OCI-M1 (cell line): ENCODE measurements at regions not wholly inside any gene's neighbourhood (a gene's known extent, or its start where the extent isn't known, plus 50 kb on each side); places are given as distances from the start of the nearest gene placed in this dataset.
"Not testable (repeated sequence)": the region's sequence is repeated elsewhere in the genome, so short reads cannot be mapped to it uniquely, and the experiment has no call there.

ENCODE experiments used
- DNase-seq: peaks from one replicate; lab custom pipeline; 2025; lab: John Stamatoyannopoulos, UW

DNA sequence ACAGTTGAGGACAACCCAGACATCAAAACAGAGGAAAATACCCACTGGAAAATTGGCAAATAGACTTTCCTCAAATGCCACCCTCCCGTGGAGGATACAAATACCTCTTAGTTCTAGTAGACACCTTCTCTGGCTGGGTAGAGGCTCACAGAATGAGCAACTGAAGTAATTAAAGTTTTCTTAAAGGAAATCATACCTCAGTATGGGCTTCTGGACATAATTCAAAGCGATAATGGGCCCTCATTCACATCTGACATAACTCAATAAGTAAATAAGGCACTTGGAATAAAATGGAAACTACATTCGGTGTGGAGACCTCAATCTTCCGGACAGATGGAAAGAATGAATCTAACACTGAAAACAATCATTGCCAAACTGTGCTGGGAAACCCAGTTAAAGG is 115.2 kb upstream of the PLCL2 start:
- DNase-seq: no peak

DNA sequence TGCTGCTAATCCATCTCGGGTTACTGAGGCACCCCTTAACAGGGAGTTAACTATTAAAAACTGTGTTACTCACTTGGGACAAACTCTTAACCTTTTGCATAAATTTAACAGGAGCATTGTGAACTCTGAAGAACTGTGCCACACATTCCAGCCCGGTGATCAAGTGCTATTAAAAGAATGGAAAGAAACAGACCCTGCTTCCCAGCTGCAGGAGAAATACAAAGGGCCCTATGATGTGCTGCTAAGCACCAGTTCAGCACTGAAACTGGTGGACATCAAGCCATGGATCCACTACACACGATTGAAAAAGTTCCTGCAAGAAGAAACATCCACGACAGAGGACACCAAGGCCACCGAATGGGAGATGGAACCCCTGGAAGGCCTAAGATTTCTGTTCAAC is 114.7 kb upstream of the PLCL2 start:
- no peak for DNase-seq

DNA sequence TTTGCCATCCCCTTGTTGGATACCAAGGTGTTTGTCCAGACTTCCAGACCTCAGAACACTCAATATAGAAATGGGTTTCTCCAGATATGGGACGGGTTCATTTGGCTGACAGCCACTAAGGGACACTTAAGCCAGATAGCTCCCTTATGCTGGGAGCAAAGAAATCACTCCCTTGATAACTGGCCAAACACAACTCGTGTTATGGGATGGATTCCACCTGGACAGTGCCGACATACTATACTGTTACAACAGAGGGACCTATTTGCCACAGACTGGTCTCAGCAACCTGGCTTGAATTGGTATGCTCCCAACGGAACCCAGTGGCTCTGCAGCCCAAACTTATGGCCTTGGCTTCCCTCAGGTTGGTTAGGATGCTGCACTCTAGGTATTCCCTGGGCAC is 114.0 kb upstream of the PLCL2 start:
- DNase-seq: no peak

DNA sequence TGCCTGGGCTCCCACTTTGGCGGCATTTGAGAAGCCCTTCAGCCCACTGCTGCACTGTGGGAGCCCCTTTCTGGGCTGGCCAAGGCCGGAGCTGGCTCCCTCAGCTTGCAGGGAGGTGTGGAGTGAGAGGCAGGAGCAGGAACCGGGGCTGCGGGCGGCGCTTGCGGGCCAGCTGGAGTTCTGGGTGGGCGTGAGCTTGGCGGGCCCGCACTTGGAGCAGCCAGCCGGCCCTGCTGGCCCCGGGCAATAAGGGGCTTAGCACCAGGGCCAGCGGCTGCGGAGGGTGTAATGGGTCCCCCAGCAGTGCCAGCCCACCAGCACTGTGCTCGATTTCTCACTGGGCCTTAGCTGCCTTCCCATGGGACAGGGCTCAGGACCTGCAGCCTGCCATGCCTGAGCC is 111.2 kb upstream of the PLCL2 start:
- DNase-seq: not testable (repeated sequence)

DNA sequence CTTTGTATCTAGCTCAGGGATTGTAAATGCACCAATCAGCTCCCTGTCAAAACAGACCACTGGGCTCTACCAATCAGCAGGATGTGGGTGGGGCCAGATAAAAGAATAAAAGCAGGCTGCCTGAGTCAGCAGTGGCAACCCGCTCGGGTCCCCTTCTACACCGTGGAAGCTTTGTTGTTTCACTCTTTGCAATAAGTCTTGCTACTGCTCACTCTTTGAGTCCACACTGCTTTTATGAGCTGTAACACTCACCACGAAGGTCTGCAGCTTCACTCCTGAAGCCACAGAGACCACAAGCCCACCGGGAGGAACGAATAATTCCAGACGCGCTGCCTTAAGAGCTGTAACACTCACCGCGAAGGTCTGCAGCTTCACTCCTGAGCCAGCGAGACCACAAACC is 110.2 kb upstream of the PLCL2 start:
- DNase-seq: not testable (repeated sequence)

DNA sequence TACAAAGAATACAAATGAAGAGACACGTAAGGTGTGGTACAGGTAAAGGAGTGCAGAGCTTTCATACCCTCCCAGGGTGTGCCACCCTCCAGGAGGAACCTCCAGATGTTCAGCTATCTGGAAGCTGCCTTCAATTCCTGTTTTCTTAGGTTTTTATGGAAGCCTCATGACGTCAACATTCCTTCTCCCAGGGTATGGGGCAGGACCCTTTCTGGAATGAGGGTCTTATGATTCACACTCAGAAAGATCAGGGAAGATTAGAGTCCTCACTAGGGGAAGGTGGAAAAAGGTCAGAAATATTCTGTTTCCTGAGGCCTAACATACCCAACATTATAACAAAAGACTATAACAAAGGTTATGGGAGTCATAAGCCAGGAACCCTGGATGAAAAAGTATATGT is 99.8 kb upstream of the PLCL2 start:
- no peak for DNase-seq

DNA sequence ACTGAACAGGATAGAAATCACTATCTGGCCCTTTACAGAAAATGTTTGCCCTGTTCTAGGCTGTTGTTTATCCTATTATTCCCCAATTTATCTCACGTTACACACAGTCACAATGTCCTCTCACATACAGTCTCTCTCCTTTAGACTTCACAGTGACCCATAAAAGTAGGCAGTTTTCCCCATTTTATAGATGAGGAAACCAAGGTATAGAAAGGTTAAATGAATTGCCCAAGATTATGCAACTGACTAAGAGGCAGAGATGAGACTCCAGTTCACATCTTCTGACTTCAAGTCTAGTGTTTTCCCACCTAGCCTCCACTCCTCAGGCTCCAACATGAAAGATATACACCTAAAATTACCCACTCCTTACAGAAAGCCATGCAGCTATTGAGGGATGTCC is 99.3 kb upstream of the PLCL2 start:
- DNase-seq: no peak

DNA sequence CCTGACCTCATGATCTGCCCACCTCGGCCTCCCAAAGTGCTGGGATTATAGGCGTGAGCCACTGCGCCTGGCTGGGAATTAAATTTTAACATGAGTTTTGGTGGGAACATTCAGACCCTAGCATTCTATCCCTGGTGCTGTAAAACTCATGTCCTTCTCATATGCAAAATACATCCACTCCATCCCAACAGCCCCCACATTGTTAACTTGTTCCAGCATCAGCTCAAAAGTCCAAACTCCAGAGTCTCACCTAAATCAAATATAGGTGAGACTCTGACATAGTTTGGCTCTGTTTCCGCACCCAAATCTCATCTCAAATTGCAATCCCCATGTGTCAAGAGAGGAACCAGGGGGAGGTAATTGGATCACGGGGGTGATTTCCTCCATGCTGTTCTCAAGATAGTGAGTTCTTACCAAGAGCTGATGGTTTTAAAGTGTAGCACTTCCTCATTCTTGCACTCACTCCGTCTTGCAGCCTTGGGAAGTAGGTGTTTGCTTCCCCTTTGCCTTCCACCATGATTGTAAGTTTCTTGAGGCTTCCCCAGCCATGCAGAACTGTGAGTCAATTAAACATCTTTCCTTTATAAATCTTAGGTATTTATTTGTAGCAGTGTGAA is 96.2 kb upstream of the PLCL2 start:
- DNase-seq: peak; percentile 56

DNA sequence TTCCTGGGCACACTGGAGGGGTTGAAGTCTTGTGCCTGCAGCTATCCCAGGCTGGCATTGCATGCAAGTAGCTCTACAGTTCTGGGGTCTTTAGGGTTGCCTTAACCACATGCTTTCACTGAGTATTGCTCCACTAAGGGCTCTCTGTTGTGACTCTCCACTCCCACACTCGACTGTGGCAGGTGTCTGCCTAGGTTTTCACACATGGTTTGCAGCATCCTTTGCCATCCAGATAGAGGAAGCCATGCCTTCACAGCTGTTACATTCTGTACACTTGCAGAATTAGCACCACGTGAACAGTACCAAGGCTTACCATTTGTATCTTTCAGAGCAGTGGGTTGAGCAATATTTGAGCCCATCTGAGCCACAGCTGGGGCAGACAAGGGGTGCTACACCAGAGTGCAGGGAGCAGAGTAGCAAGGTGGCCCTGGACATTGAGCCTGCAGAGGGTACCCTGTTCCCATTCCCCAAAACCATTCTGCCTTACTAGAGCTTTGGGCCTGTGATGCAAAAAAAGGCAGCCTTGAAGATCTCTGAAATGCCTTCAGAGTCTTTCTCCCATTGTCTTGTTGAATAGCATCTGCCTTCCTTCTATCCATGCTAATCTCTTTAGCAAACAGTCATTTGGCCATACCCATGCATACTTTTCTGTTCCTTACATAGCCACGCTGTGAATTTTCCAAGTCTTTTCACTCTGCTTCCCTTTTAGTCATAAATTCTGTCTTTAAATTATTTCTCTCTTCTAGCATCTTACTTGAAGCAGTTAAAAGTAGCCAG is 95.2 kb upstream of the PLCL2 start:
- DNase-seq: no peak

DNA sequence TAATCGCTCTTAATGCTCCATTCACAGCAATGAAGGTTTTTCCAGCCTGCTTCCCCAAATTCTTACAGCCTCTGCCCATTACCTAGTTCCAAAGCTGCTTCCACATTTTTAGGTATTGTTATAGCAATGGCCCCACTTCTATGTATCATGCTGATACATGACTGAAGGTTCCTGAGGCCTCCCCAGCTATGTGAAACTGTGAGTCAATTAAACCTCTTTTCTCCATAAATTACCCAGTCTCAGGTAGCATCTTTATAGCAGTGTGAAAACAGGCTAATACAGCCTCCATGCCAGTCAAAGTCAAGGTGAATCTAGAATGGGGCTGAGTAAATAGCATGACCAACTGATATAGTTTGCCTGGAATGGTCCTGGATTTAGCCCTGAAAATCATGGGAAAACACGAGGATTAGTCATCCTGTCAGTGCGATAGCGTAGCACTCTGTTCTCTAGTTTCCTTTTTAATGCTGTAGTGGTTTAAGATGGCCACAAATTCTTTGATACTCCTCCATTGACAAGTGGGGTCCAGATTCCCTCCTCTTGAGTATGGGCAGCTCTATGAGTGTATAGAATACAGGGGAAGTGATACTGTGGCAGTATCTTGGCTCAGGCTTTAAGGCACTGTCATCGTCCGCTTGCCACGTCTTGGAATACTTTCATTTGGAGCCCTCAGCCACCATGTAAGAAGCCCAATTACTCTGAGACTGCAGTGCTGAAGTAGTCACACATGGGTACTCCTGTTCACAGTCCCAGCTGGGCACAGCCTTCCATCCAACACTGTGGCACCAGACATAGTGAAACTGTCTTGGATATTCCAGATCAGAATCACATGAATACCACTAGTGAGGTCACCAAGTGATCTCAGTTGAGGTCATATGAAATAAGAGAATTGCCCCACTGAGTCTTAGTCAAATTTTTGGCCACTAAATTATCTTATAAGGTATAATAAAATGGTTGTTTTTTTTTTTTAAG is 94.0 kb upstream of the PLCL2 start:
- DNase-seq: no peak

DNA sequence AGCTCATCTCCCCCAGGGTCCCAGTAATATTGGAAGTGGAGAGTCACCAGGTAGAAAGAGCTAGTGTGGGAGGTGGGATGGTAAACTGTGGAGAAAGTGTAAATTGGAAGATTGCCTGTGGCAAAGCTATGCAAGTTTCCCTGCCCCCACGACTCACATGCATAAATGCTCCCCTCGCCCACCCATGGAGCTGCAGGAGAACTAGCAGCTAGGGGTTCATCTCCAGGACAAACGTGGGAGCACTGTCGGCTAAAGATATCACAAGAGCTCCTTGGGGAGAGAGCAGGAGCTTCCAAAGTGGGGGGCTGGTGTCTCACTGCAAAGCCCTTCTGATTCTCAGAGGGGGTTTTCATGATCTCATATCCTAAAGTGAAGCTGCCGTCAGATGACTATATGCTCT is 91.4 kb upstream of the PLCL2 start:
- no peak for DNase-seq

DNA sequence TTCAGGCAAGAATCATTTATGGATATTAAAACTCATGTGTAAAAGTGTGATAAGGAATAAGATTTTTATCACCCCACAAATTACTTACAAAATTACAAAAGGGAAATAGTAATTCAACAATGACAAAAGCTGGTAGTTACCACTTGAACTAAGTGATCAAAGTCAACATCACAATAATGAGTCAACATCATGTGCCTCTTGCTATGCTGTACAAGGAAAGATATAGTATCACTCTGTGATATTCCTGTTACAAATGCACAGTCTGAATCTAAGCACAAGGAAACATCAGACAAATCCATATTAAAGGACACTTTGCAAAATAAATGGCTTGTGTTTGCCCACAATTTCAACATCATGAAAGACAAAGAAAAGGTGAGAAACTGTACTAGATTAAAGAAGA is 90.5 kb upstream of the PLCL2 start:
- DNase-seq: no peak

DNA sequence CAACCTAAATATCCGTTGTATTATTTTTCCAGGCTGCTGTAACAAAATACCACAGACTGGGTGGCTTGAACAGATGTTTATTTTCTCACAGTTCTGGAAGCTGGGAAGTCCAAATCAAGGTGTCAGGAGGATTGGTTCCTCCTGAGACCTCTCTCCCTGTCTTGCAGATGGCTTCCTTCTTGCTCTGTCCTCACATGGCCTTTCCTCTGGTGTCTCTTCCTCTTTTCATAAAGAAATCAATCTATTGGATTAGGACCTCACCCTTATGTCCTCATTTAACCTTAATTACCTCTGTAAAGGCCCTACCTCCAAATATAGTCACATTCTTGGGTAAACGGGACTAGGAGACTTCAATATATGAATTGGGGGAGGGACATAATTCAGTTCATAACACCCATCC is 89.2 kb upstream of the PLCL2 start:
- DNase-seq: peak; percentile 30

DNA sequence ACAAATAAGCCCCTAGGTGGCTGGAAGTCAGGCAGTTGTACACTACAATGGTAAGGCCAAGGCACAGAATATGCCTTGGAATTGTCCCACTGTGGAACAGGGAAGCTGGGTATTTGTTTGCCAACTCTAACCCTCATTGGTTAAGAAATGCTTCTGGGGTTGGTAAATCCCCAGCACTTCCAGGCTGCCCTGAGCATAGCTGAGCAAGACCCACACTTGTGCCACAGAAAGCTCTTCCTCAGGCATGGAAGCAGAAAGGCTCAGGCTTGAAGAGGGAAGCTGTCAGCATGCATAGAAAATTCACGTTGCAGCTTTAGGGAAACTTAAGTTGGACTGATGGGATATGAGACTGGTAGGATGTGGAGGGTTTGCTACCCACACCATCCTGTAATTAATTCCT is 86.9 kb upstream of the PLCL2 start:
- DNase-seq: no peak

DNA sequence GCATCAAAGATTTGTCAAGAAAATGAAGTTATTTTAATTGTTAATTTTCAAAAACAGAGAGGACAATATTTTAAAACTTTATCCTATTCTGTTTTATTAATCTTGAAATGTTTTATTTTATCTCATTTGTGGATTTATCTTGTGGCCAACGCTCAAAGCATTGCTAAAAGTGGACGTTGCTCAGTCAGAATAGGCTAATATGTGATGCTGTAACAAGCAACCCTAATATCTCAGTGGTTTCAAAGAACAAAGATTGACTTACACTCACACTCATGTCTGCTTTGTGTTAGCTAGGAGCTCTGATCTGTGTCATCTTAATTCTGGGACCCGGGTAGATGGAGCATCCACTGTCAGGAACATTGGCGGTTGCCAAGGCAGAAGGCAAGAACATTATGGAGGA is 86.0 kb upstream of the PLCL2 start:
- DNase-seq: no peak

DNA sequence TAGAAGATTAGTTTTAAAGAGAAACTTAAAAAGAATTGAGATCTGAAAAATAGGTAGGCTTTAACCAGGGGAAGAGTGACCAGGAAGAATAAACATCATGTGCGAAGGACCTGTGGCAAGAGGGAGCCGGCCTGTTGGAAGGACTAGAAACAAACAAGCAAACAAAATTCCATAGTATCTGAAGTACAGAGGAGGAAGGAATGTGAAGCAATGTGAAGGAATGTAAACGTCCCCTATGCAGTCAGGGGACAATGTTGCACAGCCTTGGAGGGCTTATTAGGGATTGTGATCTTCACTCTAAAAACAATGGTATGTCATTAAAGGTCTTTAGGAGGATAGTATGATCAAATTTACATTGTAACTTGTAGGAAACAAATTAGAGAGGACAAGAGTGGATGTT is 84.4 kb upstream of the PLCL2 start:
- no peak for DNase-seq

DNA sequence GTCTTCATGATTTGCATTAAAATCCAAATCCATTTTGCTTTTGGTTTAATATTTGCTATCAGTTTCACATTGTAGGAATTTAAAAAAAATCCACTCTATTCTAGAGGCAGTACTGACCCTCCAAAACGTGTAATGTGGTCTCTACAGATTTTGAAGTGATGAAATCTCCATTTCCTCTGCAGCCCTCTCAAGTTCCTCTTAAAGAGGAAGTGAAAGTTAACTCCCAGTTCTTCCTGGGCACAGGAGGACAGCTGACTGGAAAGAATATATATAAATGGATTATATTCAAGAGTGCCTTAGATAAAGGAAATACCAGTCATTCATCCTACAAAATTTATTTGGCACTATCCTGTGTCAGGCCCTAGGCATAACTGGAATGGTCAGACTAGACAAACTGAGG is 83.5 kb upstream of the PLCL2 start:
- DNase-seq: peak; percentile 72

DNA sequence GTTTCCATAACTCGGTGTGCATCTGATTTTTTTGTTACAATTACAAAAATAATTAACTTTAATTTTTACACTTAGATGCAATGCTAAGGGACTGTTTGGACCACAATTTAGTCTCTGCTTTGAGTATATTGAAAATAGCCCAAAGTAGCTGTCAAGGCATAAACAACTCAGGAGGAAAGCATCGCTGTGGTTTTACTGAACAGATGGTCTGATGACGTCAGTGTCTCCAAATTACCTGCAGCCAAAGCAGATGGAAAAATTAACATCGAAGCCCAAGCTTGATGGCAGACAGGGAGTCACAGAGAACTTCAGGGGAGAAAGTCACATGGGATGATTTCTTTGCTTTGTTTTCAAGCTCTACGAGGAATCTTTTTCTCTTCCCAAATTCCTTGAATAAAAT is 83.1 kb upstream of the PLCL2 start:
- peak; percentile 21 for DNase-seq

DNA sequence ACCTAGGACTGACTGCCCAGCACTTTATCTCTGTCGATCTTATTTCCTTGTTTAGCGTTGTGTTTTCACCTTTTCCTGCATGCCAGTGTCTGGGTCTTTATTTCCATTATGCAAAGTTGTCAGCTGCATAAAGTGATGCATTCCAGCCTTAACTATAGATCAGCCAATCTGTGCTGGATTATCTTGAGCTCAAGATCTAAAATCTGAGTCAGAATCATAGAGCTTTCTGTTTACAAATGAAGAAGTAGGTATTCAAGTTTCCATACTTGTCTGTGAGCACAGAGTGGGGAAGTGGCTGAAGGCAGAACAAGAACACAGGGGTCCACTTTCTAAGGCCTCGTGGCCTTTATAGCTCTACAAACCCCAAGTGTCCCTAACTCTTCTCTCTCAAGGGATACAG is 82.4 kb upstream of the PLCL2 start:
- no peak for DNase-seq

DNA sequence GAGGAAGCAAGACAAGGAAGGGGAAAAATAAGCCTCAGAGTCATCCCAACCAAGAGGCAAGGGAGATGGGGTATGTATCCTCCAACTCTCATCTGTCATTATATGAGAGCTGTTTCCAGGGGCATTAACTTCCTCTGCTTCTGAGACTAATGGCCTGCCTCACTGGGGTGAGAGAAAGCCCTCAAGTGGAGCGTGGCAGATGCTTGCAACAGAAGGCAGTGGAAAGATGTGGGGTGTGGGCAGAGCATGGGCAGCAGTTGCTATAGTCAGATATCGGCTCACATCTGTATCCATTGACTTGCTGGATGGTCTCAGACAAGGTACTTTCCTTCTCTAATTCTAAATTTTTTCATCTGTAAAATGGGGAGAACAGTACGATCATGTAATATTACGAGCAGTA is 81.7 kb upstream of the PLCL2 start:
- DNase-seq: no peak

DNA sequence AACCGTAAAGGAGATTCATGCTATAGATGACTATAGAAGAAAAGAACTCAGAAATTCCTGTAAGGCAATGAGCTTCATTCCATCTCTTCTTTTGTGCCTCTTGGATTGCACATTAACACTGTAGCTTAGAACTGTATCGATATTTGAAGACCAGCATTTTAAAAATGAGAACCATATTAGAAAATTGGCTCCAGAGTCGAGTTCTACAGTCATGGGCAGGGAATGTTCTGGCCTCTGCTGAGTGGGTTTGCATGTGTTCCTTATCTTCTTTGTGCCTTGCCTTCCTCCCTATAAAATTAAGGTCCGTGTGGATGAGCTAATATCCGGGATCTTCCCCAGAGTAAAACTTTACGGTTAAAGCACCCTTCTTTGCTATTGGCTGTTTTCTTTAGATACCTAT is 77.4 kb upstream of the PLCL2 start:
- no peak for DNase-seq

DNA sequence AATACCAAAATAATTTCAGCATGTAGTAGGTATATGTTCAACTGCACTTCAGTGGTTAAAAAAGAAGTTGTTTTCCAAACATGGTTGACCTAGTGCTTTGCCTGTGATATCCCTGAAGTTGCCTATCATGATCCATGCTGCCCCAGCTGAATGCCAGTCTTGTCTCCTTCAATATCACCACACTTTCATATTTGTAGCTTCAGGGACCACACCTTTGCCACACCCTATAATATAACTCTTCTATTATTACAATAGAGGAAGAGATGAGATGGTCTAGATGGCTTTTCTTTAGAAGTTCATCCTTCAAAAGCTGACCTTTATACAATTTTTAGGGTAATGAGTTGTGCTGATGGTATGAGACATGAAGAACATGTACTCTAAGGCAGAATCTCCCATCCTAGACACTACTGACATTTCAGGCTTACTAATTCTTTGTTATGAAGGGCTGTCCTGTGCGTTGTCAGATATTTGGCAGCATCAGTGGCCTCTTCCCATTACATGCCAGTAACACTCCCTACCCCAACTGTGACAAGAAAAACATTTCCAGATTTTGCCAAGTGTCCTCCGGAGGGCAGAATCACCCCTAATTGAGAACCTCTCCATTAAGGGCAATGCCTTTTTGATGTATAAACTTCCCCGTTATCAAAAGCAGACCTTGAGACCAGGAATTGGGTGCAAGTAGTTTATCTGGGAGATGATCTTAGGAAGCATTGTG is 76.2 kb upstream of the PLCL2 start:
- DNase-seq: no peak
